ENCODE measurements at regions not wholly inside any gene's neighbourhood (a gene's known extent, or its start where the extent isn't known, plus 50 kb on each side); places are given as distances from the start of the nearest gene placed in this dataset.

DNA sequence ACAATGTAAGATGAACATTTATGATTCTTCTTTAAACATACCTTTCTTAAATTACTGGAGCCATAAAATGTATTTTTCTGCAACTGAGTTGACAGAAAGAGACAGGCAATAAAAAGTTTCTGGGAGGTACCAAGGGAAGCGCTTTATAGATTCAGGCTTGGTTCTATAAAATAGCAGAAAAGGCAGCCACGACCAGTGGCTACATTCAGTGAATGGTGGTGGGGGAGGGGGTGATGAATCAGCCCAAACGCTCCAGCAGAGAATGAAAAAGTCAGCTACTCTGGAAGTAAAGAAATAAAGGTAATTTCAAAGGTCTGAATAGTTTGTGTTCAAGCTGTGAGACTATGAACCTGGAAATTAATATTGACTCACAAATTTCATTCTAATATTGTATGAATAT, 456.1 kb downstream of the KCTD8 start:
- DNase-seq (ENCODE audit: low read depth, low spot score) (no peak), FAIRE-seq (no peak)
- H4K20me1 ChIP-seq (ENCODE audit: control insufficient read depth, extremely low read depth, insufficient read depth, low read length): no peaks in the 10 kb centered on the region
- no peaks in the 10 kb centered on the region for H3K9me3 ChIP-seq (ENCODE audit: control insufficient read depth, low read depth, low read length)
- dilution Hi-C loops (cut with MboI; ENCODE audit: extremely low pct_ligation_motif_present, low sequenced_read_pairs): no loop called here
- H3K9me1 ChIP-seq (ENCODE audit: control insufficient read depth, extremely low read depth, insufficient read depth, low read length): no peaks in the 10 kb centered on the region
- no peaks in the 10 kb centered on the region for H3K36me3 ChIP-seq (ENCODE audit: control insufficient read depth in 2 of 2, extremely low read depth in 1 of 2, insufficient read depth in 2 of 2, low read length in 2 of 2)
- no peak overlapping the region for H3K4me2 ChIP-seq (ENCODE audit: control insufficient read depth, extremely low read depth, insufficient read depth, low read depth, low read length)
- no peak overlapping the region for H3K27ac ChIP-seq (ENCODE audit: control insufficient read depth, insufficient read depth, low read length)
- H2AFZ ChIP-seq (ENCODE audit: control insufficient read depth, low read length): no peak overlapping the region
- no peaks in the 10 kb centered on the region for H3K79me2 ChIP-seq (ENCODE audit: control insufficient read depth, insufficient read depth, low read length)
- no peaks in the 10 kb centered on the region for H3K27me3 ChIP-seq (ENCODE audit: control insufficient read depth, extremely low read depth, insufficient read depth, low read length)
- no peak overlapping the region for H3K4me3 ChIP-seq (ENCODE audit: control insufficient read depth in 2 of 3, extremely low read depth in 1 of 3, insufficient read depth in 2 of 3, low read depth in 1 of 3, low read length in 3 of 3)
- no peak overlapping the region for H3K9ac ChIP-seq (ENCODE audit: control insufficient read depth, extremely low read depth, insufficient read depth, low read length)
- TF ChIP-seq EZH2 (IDR thresholded peaks at IDR 0.05; ENCODE audit: low read length): no peak
- TF ChIP-seq, protein P1, sequence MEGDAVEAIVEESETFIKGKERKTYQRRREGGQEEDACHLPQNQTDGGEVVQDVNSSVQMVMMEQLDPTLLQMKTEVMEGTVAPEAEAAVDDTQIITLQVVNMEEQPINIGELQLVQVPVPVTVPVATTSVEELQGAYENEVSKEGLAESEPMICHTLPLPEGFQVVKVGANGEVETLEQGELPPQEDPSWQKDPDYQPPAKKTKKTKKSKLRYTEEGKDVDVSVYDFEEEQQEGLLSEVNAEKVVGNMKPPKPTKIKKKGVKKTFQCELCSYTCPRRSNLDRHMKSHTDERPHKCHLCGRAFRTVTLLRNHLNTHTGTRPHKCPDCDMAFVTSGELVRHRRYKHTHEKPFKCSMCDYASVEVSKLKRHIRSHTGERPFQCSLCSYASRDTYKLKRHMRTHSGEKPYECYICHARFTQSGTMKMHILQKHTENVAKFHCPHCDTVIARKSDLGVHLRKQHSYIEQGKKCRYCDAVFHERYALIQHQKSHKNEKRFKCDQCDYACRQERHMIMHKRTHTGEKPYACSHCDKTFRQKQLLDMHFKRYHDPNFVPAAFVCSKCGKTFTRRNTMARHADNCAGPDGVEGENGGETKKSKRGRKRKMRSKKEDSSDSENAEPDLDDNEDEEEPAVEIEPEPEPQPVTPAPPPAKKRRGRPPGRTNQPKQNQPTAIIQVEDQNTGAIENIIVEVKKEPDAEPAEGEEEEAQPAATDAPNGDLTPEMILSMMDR (optimal IDR thresholded peaks at IDR 0.05 in 1 of 3, IDR thresholded peaks at IDR 0.05 in 1 of 3, conservative IDR thresholded peaks at IDR 0.05 in 1 of 3; ENCODE audit: extremely low read depth in 1 of 3, insufficient read depth in 2 of 3, low read length in 3 of 3): no peak
- no peaks in the 10 kb centered on the region for H3K4me1 ChIP-seq (ENCODE audit: control insufficient read depth, extremely low read depth, insufficient read depth, low read length)

DNA sequence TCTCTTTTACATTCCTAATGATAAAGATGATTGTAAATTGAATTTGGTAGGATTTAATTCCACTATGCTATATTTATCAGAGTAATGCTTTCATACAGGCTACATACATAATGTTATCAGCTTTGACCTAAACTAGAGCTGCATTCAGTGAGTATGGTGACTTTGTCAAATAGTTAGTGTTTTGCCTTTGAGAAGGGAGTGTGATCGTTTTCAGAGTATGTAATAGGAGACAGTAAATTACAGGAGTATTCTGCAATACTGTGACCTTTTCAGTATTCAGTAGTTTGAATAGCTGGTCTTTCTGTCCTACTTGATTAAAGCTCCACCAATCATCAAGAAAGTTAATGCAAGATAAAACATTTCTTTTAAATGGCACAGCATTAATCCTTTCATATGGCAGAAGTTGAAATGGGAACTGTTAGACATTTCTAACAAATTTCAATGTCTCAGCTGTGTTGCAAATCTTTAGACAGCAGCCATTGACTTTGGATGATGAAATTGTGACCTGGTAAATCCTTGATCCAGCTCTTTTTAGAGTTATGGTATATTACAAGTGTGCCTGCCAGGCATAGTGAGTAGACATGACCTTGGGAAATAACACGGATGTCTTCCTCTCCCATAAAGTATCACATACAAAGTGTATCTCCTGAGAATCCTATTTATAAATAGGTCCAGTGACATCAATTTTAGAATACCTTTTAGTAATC, 455.3 kb downstream of the KCTD8 start:
- H3K9ac ChIP-seq (ENCODE audit: control insufficient read depth, extremely low read depth, insufficient read depth, low read length): no peak overlapping the region
- no peaks in the 10 kb centered on the region for H3K27me3 ChIP-seq (ENCODE audit: control insufficient read depth, extremely low read depth, insufficient read depth, low read length)
- dilution Hi-C loops (cut with MboI; ENCODE audit: extremely low pct_ligation_motif_present, low sequenced_read_pairs): no loop called here
- no peaks in the 10 kb centered on the region for H3K9me1 ChIP-seq (ENCODE audit: control insufficient read depth, extremely low read depth, insufficient read depth, low read length)
- H3K79me2 ChIP-seq (ENCODE audit: control insufficient read depth, insufficient read depth, low read length): no peaks in the 10 kb centered on the region
- H3K36me3 ChIP-seq (ENCODE audit: control insufficient read depth in 2 of 2, extremely low read depth in 1 of 2, insufficient read depth in 2 of 2, low read length in 2 of 2): no peaks in the 10 kb centered on the region
- no peaks in the 10 kb centered on the region for H3K4me1 ChIP-seq (ENCODE audit: control insufficient read depth, extremely low read depth, insufficient read depth, low read length)
- H3K9me3 ChIP-seq (ENCODE audit: control insufficient read depth, low read depth, low read length): no peaks in the 10 kb centered on the region
- H3K4me2 ChIP-seq (ENCODE audit: control insufficient read depth, extremely low read depth, insufficient read depth, low read depth, low read length): no peak overlapping the region
- no peaks in the 10 kb centered on the region for H4K20me1 ChIP-seq (ENCODE audit: control insufficient read depth, extremely low read depth, insufficient read depth, low read length)
- no peak for TF ChIP-seq EZH2 (IDR thresholded peaks at IDR 0.05; ENCODE audit: low read length)
- TF ChIP-seq, protein P1 (optimal IDR thresholded peaks at IDR 0.05 in 1 of 3, IDR thresholded peaks at IDR 0.05 in 1 of 3, conservative IDR thresholded peaks at IDR 0.05 in 1 of 3; ENCODE audit: extremely low read depth in 1 of 3, insufficient read depth in 2 of 3, low read length in 3 of 3): no peak
- no peak for DNase-seq (ENCODE audit: low read depth, low spot score)
- no peak overlapping the region for H2AFZ ChIP-seq (ENCODE audit: control insufficient read depth, low read length)
- FAIRE-seq: no peak
- H3K4me3 ChIP-seq (ENCODE audit: control insufficient read depth in 2 of 3, extremely low read depth in 1 of 3, insufficient read depth in 2 of 3, low read depth in 1 of 3, low read length in 3 of 3): no peak overlapping the region
- H3K27ac ChIP-seq (ENCODE audit: control insufficient read depth, insufficient read depth, low read length): no peak overlapping the region

Data from keratinocyte (primary cell).